ENCODE measurements at regions not wholly inside any gene's neighbourhood (a gene's known extent, or its start where the extent isn't known, plus 50 kb on each side); places are given as distances from the start of the nearest gene placed in this dataset.
"Not testable (repeated sequence)": the region's sequence is repeated elsewhere in the genome, so short reads cannot be mapped to it uniquely, and the experiment has no call there.

GRCh38 chr12:83784298-83784890 lies 1097.7 kb downstream of the TMTC2 start:
- DNase-seq = no peak

- no peak for DNase-seq
Observed at GRCh38 chr12:83779526-83779925, 1092.8 kb downstream of the TMTC2 start.

DNA sequence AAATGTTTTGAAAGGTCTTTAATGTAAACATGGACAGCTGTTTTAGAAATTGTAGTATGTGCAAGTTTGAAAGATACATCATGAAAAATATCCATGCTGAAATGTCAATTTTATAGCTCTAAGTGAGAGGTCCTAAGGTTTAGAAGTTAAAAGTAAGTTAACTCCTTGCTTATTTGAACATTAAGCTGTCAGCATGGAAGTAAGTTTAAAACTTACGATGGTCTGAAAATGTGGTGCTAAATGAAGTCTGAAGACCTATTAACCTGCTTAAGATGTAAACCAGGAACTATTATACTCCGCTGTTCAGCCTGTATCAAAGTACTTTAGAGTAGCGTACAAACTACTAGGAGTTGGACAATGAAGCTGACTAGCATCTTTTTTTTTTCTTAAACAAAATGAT lies 1082.4 kb downstream of the TMTC2 start:
- no peak for DNase-seq

GRCh38 chr12:83767723-83768122 lies 1081.0 kb downstream of the TMTC2 start:
- DNase-seq = no peak

DNA sequence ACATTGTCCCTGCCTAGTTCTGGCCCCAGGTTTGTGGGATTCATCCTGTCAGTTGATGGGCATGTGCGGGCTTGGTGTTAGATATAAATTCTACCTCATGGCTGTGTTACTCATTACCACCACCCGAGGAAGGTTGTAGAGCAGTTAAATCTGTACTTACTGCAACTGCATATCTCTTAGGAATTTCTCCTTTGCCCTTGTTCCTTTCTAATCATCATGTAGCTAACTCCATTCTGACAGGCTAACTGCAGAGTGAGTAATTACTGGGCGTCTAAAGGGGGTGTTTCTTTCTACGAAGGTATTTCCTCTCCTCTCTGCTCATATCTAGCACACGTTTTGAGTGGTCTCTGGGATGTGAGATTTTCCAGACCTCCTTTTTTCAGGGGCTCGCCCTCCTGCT lies 1076.7 kb downstream of the TMTC2 start:
- no peak for DNase-seq

- no peak for DNase-seq
Observed at GRCh38 chr12:83759906-83760305, 1073.2 kb downstream of the TMTC2 start.

DNA sequence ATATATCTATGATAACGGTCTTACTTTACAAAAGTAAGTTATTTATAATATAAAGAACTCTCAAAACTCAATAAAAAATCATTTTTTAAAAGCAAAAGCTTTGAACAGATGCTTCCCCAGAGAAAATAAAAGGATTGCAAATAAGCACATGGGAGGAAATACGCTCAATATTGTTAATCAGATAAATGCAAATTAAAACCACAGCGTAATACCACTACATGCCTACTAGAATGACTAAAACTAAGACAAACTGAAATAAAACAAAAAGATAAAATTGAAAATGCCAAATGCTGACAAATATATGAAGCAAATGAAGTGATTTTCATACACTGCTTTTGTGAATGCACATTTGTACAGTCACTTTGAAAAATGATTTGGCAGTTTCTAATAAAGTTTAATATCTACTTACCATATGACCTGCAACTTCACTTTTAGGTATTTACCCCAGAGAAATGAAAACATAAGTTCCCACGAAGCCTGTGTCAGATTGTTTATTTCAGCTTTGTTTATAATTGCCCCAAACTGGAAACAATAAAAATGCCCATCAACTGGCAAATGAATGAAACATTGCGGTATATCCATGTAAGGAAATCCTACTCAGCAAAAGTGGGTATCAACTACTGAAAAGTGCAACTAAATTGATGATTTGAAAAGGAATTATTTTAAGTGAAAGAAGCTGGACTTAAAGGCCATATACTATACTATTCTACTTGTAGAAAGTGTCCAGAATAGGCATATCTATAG lies 1072.4 kb downstream of the TMTC2 start:
- DNase-seq = no peak

GRCh38 chr12:83753904-83754303 lies 1067.2 kb downstream of the TMTC2 start:
- no peak for DNase-seq

DNA sequence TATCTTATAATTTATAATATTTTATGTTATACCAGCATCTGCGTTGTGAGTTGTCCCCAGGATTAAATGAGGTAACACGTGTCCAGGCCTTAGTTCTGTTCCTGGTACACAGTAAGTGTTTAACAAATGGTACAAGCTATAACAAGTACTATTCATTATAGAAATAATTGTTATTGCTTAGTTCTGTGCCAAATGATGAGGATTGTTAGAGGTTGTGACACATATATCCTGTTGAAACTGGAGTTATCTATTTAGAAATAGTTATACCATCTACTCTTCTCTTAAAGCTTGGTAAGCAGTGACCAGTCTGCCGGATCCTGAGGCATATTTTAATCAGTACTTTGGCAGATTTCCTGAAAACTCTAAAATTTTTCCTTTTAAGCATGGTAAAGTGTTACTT lies 1066.5 kb downstream of the TMTC2 start:
- DNase-seq = no peak

GRCh38 chr12:83739607-83740006 lies 1052.9 kb downstream of the TMTC2 start:
- no peak for DNase-seq

GRCh38 chr12:83710851-83711250 lies 1024.1 kb downstream of the TMTC2 start:
- no peak for DNase-seq

DNA sequence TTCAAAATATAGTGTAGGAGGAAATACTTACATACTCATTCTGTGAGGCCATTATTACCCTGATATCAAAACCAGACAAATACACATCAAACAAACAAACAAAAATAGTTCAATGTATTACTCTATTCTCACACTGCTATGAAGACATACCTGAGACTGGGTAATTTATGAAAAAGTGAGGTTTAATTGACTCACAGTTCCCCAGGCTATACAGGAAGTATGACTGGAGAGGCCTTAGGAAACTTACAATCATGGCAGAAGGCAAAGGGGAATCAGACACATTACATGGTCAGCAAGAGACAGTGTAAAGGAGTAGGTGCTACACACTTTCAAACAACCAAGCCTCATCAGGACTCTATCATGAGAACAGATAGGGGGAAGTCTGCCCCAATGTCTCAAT lies 1023.2 kb downstream of the TMTC2 start:
- DNase-seq = no peak

DNA sequence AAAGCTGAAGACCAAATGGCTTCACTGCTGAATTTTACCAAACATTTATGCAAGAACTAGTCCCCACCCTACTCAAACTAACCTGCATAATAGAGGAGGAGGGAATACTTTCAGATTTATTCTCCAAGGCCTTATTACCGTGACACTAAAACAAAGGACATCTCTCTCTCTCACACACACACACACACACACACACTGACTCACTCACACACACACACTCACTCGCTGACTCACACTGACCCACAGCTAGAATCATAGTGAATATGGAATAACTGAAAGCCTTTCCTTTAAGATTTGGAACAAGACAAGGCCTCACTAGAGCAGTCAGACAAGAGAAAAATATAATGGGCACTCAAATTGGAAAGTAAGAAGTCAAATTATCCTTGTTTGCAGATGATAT lies 1014.1 kb downstream of the TMTC2 start:
- DNase-seq = no peak

GRCh38 chr12:83696311-83696710 lies 1009.6 kb downstream of the TMTC2 start:
- not testable (repeated sequence) for DNase-seq

DNA sequence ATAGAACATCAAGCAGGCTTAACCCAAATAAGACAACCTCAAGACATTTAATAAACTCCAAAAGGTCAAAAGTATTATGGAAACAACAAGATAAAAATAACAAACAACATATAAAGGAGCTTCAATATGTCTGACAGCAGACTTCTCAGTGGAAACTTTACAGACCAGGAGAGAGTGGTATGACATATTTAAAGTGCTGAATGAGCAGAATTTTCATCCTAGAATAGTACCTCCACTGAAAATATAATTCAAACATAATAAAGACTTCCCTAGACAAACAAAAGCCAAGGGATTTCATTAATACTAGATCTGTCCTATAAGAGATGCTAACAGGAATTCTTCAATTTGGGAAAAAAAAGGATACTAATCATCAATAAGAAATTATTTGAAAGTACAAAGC lies 1005.0 kb downstream of the TMTC2 start:
- no peak for DNase-seq

GRCh38 chr12:83690465-83690864 lies 1003.8 kb downstream of the TMTC2 start:
- no peak for DNase-seq

DNA sequence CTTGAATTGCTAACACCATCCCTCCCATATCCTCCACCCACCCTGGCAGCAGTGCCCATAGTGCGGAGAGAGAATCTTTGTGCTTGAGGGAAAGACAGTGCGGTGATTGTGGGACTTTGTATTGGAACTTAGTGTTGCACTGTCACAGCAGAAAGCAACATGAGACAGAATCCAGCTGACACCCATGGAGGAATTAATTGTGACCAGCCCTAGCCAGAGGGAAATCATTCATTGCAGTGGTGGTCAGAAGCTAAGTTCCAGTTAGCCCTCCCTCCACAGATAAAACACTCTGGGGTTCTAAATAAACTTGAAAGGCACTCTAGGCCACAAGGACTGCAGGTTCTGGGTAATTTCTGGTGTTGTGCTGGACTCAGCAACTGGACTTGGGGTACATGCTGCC lies 1002.6 kb downstream of the TMTC2 start:
- no peak for DNase-seq

DNA sequence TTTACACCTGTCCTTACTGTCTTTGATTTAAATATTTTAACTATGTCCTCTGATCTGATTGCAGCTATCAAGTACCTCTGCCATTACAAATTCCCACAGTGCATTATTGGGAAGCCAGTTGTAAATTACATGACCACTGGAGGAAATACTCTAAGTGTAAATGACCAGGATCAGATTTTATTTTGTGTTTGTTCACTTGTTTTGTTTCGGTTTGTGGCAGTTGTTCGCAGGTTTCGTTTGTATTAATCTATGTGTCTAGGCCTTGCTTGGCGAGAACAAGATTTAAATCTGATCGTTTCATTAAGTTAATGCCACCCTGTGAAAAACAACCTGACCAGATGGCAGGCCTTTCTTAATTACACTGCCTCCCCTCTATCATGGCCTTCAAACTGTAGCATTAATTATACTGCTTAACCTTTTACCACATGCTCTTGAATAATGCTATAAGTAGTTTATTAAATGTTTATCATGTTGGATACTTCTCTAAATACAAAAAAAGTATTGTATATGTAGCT lies 990.1 kb downstream of the TMTC2 start:
- no peak for DNase-seq

DNA sequence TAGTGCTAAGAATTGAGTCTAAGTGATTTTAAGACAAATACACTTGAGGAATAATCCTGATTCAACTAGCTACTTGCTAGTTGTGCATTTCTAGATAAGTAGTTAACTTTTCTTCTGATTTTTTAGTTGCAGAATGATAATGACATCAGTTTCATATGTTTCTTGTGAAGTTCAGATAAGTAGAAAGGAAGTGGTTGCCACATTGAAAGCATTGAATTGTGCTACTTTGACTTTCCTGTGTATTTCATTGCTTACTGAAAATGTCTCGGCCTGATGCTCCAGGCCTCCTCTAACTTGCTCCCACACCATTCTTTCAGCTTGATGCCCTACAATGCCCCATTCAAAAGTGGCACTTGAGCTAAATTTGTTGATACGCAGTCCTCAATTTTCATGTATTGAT lies 980.0 kb downstream of the TMTC2 start:
- DNase-seq = no peak

DNA sequence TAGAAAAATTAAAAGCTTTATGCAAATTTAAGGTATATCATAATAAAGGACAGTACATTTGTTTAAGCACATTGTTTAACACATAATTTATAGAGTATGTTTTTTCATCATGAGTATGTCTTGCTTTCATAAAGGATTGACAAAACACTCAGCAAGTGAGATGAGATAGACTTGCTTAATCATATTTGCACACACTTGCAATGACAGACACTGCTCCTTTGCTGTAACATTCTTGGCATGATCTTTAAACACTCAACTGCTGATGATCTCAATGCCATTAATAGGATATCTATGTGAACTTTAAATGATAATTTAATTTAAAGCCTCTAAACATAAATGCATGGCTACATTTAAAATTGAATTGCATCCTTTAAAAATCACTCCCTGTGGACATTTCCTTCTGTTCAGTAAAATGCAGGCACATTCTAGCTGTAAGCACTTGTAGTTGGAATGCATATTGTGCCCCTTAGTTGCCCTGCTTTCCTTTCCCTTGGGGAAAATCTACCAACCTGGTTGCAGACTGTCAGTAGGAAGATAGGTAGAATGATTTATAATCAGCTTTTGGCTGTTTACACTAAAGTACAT lies 979.0 kb downstream of the TMTC2 start:
- no peak for DNase-seq

- no peak for DNase-seq
Observed at GRCh38 chr12:83664650-83665049, 977.9 kb downstream of the TMTC2 start.

- DNase-seq = no peak
Observed at GRCh38 chr12:83660727-83661358, 974.1 kb downstream of the TMTC2 start.

GRCh38 chr12:83659321-83659720 lies 972.6 kb downstream of the TMTC2 start:
- no peak for DNase-seq

DNA sequence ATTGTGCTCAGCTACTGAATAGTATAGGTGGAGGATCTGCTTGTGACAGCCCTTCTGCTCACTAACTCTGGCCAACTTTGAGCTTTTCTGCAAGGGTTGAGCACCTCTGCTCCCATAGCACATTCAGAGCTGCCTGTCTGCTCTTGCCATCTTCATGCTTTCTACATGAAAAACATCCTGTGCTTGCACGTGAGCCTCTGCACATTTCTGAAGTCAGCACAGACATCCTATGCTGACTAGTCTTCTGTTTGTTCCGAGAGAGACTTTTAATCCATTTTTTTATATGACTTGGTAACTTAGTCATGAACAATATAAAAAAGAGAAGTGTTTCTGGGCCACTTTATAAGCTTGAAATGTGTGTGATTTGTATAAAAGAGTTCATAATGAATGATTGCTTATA lies 969.3 kb downstream of the TMTC2 start:
- DNase-seq = no peak
